ENCODE measurements at regions not wholly inside any gene's neighbourhood (a gene's known extent, or its start where the extent isn't known, plus 50 kb on each side); places are given as distances from the start of the nearest gene placed in this dataset.
"Not testable (repeated sequence)": the region's sequence is repeated elsewhere in the genome, so short reads cannot be mapped to it uniquely, and the experiment has no call there.

DNA sequence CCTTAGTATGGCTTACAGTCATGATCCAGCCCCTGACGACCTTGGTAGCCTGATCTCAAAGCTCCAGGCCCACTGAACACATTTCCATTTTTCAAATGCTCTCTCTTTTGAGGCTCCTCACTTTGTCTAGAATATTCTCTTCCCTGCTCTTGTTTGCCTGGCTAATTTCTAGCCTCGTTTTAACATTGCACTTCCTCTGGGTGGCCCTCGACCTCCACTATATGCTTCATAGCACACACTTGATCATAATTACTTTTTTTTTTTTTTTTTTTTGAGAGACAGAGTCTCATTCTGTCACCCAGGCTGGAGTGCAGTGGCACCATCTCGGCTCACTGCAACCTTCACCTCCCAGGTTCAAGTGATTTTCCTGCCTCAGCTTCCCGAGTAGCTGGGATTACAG, 65.5 kb upstream of the RABGAP1L start:
- TF ChIP-seq, protein P1, sequence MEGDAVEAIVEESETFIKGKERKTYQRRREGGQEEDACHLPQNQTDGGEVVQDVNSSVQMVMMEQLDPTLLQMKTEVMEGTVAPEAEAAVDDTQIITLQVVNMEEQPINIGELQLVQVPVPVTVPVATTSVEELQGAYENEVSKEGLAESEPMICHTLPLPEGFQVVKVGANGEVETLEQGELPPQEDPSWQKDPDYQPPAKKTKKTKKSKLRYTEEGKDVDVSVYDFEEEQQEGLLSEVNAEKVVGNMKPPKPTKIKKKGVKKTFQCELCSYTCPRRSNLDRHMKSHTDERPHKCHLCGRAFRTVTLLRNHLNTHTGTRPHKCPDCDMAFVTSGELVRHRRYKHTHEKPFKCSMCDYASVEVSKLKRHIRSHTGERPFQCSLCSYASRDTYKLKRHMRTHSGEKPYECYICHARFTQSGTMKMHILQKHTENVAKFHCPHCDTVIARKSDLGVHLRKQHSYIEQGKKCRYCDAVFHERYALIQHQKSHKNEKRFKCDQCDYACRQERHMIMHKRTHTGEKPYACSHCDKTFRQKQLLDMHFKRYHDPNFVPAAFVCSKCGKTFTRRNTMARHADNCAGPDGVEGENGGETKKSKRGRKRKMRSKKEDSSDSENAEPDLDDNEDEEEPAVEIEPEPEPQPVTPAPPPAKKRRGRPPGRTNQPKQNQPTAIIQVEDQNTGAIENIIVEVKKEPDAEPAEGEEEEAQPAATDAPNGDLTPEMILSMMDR (IDR thresholded peaks at IDR 0.05; ENCODE audit: poor library complexity), result not testable (repeated sequence)
- not testable (repeated sequence) for TF ChIP-seq EZH2 (IDR thresholded peaks at IDR 0.05; ENCODE audit: borderline replicate concordance); EZH2phosphoT487 (IDR thresholded peaks at IDR 0.05; ENCODE audit: low read depth, severe bottlenecking, unreplicated experiment)

All from hepatocyte (in vitro differentiated cells).